ENCODE measurements at regions not wholly inside any gene's neighbourhood (a gene's known extent, or its start where the extent isn't known, plus 50 kb on each side); places are given as distances from the start of the nearest gene placed in this dataset.

DNA sequence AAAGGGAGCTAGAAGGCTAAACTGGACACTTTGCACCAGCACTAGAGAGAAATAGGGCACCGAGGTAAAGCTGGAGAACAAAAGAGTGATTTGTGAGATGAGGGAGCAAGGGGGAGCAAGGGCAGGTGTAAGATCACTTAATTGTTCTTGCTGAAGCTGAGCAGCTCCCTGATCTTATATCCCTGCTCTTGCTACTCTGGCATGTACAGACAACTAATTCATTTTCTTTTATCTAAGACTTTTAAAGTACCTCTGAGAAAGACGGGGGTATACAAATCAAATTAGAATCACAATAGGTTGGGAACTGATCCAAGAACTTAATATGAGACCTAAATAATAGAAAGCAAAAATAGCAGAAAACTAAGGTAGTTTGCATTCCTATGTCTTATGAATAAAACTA lies 381.7 kb upstream of the POU3F2 start (continued):
- TF ChIP-seq CTCF (IDR thresholded peaks at IDR 0.05 in 2 of 3, conservative IDR thresholded peaks at IDR 0.05 in 1 of 3; ENCODE audit: borderline replicate concordance in 1 of 3, insufficient read depth in 1 of 3, low read depth in 2 of 3, low read length in 2 of 3) (no peak), POLR2AphosphoS5 (IDR thresholded peaks at IDR 0.05; ENCODE audit: low read depth, low read length) (no peak), TCF7L2 (IDR thresholded peaks at IDR 0.05; ENCODE audit: borderline replicate concordance, extremely low read depth, insufficient read depth, insufficient read length) (no peak), SP1 (IDR thresholded peaks at IDR 0.05; ENCODE audit: low read depth) (no peak), EZH2 (IDR thresholded peaks at IDR 0.05) (no peak), EGR1 (IDR thresholded peaks at IDR 0.05; ENCODE audit: low read depth) (no peak), YY1 (IDR thresholded peaks at IDR 0.05; ENCODE audit: extremely low read depth, insufficient replicate concordance, low read depth, low read length) (no peak), SIN3A (IDR thresholded peaks at IDR 0.05; ENCODE audit: low read depth) (no peak), SRF (IDR thresholded peaks at IDR 0.05; ENCODE audit: low read depth) (no peak)
- TF ChIP-seq, protein P1, sequence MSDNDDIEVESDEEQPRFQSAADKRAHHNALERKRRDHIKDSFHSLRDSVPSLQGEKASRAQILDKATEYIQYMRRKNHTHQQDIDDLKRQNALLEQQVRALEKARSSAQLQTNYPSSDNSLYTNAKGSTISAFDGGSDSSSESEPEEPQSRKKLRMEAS (IDR thresholded peaks at IDR 0.05) = no peak

DNA sequence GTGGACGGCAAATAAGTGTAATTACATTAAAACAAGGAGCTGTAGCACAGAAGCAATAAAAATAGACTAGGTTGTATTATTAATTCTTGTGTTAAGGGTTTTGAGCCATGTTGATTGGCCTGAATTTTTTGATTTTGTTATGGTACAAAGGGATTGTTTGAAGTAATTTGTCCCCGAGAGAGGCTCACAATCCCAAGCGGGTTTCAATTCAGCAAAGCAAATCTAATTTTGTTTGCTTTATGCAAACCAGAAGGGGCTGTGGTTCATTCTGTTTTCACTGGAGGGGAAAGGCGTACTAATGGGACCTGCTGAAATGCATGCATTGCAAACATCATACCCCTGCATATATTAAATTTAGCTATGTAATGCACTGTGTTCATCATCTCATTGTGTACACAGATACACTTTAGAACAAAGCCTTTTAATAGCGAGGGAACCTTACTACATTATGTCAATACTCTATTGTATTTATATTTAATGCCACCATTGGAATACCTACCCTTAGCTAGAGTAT lies 379.5 kb upstream of the POU3F2 start:
- no peak overlapping the region for H3K4me2 ChIP-seq (ENCODE audit: low read length)
- no peak overlapping the region for H3K4me3 ChIP-seq (replicated peaks in 1 of 2; ENCODE audit: low read depth in 1 of 2, low read length in 2 of 2)
- ChIA-PET CTCF (no interaction called here), RAD21 (ENCODE audit: low non-redundant PET in 1 of 2, low total read pairs in 2 of 2, uncharacterized antibody in 2 of 2, unreplicated experiment in 2 of 2) (no interaction called here), POLR2A (no interaction called here)
- peaks cover under 1% of the 10 kb centered on the region; the same call in 1 of the 2 replicates for H3K9me2 ChIP-seq (ENCODE audit: insufficient read depth)
- H3K79me2 ChIP-seq (ENCODE audit: insufficient read depth, low read length) = no peaks in the 10 kb centered on the region
- no peak overlapping the region for H3K27ac ChIP-seq (ENCODE audit: low read depth, low read length)
- TF ChIP-seq, protein P2, sequence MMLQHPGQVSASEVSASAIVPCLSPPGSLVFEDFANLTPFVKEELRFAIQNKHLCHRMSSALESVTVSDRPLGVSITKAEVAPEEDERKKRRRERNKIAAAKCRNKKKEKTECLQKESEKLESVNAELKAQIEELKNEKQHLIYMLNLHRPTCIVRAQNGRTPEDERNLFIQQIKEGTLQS (IDR thresholded peaks at IDR 0.05) = no peak
- no peak for TF ChIP-seq JUND (IDR thresholded peaks at IDR 0.05)
- no peak for TF ChIP-seq CTCF (IDR thresholded peaks at IDR 0.05 in 2 of 3, conservative IDR thresholded peaks at IDR 0.05 in 1 of 3; ENCODE audit: borderline replicate concordance in 1 of 3, insufficient read depth in 1 of 3, low read depth in 2 of 3, low read length in 2 of 3)
- no peak for TF ChIP-seq TCF7L2 (IDR thresholded peaks at IDR 0.05; ENCODE audit: borderline replicate concordance, extremely low read depth, insufficient read depth, insufficient read length)
- no peak for TF ChIP-seq EZH2 (IDR thresholded peaks at IDR 0.05)
- no peak for TF ChIP-seq POLR2AphosphoS5 (IDR thresholded peaks at IDR 0.05; ENCODE audit: low read depth, low read length)
- TF ChIP-seq, protein P3, sequence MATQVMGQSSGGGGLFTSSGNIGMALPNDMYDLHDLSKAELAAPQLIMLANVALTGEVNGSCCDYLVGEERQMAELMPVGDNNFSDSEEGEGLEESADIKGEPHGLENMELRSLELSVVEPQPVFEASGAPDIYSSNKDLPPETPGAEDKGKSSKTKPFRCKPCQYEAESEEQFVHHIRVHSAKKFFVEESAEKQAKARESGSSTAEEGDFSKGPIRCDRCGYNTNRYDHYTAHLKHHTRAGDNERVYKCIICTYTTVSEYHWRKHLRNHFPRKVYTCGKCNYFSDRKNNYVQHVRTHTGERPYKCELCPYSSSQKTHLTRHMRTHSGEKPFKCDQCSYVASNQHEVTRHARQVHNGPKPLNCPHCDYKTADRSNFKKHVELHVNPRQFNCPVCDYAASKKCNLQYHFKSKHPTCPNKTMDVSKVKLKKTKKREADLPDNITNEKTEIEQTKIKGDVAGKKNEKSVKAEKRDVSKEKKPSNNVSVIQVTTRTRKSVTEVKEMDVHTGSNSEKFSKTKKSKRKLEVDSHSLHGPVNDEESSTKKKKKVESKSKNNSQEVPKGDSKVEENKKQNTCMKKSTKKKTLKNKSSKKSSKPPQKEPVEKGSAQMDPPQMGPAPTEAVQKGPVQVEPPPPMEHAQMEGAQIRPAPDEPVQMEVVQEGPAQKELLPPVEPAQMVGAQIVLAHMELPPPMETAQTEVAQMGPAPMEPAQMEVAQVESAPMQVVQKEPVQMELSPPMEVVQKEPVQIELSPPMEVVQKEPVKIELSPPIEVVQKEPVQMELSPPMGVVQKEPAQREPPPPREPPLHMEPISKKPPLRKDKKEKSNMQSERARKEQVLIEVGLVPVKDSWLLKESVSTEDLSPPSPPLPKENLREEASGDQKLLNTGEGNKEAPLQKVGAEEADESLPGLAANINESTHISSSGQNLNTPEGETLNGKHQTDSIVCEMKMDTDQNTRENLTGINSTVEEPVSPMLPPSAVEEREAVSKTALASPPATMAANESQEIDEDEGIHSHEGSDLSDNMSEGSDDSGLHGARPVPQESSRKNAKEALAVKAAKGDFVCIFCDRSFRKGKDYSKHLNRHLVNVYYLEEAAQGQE (IDR thresholded peaks at IDR 0.05; ENCODE audit: low read depth) = no peak
- TF ChIP-seq ZFX (IDR thresholded peaks at IDR 0.05) = no peak
- TF ChIP-seq POLR2A (IDR thresholded peaks at IDR 0.05; ENCODE audit: borderline replicate concordance, extremely low read depth, insufficient read depth, insufficient read length) = no peak
- TF ChIP-seq, protein P1 (IDR thresholded peaks at IDR 0.05) = no peak
- TF ChIP-seq SRF (IDR thresholded peaks at IDR 0.05; ENCODE audit: low read depth) = no peak
- TF ChIP-seq SP1 (IDR thresholded peaks at IDR 0.05; ENCODE audit: low read depth) = no peak
- no peak for TF ChIP-seq EZH2phosphoT487 (IDR thresholded peaks at IDR 0.05; ENCODE audit: borderline replicate concordance)
- H3K27me3 ChIP-seq (ENCODE audit: insufficient read depth, low read length) = 0 out of 2 replicates have a peak, but pooled peaks cover 4% of the 10 kb centered on the region
- no peaks in the 10 kb centered on the region for H4K20me1 ChIP-seq (ENCODE audit: insufficient read depth)
- no peaks in the 10 kb centered on the region for H3K9me3 ChIP-seq (ENCODE audit: control insufficient read depth in 1 of 2, insufficient read depth in 1 of 2, low read depth in 1 of 2, low read length in 2 of 2)
- DNase-seq (ENCODE audit: low read depth, low spot score) (no peak), ATAC-seq (no peak)
- H3K36me3 ChIP-seq (ENCODE audit: control insufficient read depth in 1 of 2, insufficient read depth in 2 of 2, low read length in 2 of 2) = no peaks in the 10 kb centered on the region
- BruUV-seq (replicated peaks) = no TSS peak
- no peak overlapping the region for H3K9ac ChIP-seq (ENCODE audit: low read length)
- no peaks in the 10 kb centered on the region for H3K4me1 ChIP-seq (ENCODE audit: control insufficient read depth in 1 of 2, insufficient read depth in 2 of 2, low read length in 2 of 2)
- H2AFZ ChIP-seq (ENCODE audit: low read depth, low read length, poor library complexity, severe bottlenecking) = no peak overlapping the region
- intact Hi-C loops (cut with micrococcal nuclease) = no loop called here

All from HCT116 (cell line).